Fibroblast of skin of abdomen (primary cell): ENCODE measurements at regions not wholly inside any gene's neighbourhood (a gene's known extent, or its start where the extent isn't known, plus 50 kb on each side); places are given as distances from the start of the nearest gene placed in this dataset.

ENCODE experiments used
- DNase-seq: peaks from one replicate; pipeline ENCODE4 v3.0.0-alpha.2; 2013

DNA sequence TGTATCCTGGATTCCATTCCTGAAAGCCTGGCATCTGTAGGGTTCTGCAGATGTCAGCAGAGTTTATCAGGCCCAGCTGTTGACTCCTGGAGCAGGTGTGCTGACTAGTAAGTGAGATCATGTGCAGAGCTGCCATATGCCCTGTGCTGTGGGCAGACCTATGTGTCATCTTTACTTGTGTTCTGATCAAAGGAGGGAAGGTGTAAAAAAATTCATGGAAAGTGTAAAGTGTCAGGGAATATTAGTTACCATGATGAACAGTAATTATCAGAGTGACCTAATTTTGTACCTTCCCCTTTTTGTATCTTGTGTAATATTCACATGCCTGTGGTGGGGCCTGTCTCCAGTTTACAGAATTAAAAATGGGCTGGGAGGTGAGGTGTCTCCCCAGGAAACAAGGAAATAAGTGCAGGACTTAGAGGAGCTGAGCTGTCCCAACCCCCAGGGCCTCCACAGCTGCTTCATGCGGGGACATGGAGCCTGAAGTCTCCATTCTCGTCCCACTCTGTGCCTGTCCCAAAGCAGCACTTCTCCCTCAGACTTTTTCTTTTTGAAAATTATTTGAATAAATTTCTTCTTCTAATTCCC lies 148.2 kb upstream of the GGTLC1 start:
- no peak for DNase-seq

DNA sequence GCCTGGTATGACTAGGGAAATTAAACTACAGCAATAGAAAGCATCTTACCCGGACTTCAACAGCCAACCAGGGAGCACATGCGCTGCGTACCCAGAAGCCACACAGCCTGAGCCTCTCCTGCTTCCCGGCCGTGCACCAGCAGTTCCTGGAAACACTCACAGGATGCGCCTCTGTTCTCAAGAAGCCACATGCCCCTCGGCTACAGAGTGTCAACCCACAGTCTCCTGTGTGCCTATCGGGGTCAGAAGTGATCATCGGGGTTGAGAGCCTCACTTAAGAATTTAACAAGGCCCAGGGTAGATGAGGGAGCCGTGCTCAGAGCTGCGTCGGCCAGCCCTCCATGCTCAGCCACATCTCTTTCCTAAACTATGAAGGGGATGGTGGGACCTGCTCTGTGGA lies 147.2 kb upstream of the GGTLC1 start:
- no peak for DNase-seq

DNA sequence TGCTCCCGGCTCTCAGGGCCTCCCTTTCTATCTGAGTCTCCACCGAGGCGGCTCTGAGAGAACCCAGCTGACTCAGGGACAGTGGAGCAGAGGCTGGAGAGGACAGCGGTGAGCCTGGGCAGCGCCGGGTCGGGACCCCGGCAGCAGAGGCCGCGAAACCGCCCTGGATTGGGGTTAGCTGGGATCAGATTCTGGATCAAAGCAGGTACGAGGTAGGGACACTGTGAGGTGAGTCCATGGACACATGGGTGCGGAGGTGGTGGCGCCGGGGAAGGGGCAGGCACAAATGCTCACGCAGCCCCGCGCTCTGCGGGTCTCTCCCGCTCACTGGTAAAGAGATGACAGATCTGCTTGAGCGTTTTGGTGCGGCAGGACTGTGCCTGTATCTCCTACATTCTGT lies 146.4 kb upstream of the GGTLC1 start:
- no peak for DNase-seq

DNA sequence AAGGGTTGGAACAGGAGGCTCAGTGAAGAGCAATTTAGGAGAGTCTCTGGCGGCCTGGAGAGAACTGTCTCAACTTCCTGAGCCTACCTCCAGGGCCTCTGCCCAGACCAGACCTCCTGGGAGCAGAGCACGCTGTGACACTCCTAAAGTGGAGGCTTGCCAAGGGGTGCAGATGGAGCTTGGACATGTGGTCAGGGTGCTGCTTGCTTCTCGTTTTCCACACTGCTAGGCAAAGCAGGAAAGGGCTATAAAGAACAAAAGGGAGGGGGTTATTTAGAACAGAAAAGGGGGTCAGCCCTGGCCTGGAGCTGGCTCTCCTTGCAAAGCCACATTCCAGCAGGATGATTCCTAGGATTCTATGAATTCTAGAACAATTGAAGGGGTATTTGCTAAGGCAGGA lies 145.7 kb upstream of the GGTLC1 start:
- DNase-seq, result no peak

DNA sequence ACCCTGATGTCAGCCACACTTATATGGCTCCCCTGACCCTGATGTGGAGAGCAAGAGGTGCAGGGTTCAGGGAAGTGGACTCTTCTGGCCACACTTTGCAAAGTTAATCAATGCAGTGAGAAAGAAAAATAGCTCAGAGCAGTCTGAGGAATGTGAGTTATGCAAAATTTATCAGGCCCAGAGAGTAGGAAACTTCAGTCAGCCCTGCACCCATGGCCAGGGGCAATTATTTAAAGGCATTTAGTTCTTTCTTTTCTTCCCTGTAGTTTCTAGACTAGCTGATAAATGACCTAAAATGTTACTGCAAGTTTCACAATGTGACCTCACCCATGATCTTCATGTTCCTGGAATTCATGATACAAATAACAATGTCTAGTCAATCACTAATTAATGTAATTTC lies 143.7 kb upstream of the GGTLC1 start:
- no peak for DNase-seq

DNA sequence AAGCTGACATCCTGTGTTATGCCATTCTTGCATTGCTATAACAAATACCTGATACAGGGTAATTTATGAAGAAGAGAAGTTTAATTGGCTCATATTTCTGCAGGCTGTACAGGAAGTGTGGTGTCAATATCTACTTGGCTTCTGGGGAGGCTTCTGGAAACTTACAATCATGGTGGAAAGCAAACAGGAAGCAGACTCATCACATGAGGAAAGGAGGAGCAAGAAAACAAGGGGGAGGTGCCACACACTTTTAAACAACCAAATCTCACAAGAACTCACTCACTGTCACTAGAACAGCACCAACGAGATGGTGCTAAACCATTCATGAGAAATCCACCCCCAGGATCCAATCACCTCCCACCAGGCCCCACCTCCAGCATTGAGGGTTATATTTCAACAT lies 143.1 kb upstream of the GGTLC1 start:
- no peak for DNase-seq

DNA sequence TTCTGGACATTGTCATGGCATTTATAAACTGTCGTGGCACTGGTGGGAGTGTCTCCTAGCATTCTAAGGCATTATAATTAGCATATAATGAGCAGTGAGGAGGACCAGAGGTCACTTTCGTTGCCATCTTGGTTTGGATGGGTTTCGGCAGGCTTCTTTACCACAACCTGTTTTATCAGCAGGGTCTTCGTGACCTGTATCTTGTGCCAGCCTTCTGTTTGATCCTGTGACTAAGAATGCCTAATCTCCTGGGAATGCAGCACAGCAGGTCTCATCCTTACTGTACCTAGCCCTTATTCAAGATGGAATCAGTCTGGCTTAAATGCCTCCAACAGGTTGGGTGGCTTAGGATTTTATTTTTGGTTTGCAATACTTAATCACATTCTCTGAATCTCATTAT lies 142.7 kb upstream of the GGTLC1 start:
- no peak for DNase-seq

DNA sequence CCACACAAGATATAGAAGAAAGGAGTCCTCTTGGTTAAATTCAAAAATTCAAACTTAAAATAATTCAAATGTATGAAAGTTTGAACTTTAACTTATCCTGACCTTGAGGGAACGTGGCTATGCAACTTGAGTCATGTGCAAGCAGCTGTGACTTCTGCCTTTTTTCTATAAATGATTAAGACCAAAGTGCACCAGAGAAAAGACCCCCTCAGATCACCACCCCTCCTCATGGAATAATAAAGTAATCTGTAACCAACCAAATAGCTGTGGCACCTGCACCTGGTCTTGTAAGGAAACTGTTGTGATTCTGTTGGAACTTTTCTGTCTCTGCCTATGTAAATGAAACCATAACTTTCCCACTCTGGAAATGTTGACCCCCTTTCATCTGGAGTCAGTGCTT lies 141.1 kb upstream of the GGTLC1 start:
- no peak for DNase-seq

DNA sequence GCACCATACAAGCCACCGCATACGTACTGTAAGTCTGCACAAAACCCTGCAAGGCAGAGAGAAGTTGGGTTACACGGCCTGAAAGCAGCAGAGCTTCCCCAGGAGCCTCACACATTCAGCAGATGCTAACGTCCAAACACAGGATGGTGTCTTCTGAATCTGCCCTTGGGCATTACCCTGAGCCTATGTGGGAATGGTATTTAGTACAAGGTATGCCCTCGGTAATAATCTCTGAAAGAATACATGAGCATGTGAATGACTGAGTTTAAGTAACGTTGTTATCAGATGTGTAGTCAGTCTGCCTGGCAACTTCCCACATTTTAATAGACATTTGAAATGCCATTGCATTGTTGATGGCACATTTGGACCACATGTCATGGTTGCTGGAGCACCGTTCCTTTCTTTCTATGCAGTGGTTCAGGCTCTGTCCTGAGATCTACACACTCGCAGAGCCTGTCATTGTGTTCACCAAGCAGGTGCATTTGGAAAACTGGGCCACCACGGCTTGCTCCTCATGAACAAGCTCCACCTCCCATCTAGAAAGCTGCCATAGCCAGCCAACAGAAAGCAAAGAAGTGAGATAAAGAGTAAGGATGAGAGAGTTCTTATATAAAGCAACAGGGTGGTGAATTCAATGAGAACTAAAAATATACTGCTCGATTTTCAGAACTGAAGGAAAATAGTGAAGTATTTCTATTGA lies 136.5 kb upstream of the GGTLC1 start:
- DNase-seq, result no peak

DNA sequence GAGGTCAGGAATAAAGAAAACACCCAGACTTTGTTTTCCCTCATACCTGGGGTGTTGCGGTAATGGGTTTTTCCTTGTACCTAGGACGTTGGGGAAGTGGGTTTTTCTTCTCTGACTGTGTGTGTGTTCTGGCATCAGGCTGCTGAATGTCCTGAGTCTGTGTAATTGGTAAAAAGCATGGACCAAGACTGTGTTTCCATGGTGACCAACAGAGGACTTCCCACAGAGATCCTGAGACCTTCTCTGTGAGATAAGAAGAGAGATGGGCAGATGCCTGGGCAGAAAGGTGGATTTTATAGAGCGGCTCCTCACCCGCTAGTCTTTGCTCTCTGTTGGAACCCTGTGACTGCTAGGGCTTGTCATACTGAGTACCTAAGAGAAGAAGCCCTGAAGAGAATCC lies 135.4 kb upstream of the GGTLC1 start:
- DNase-seq, result no peak

DNA sequence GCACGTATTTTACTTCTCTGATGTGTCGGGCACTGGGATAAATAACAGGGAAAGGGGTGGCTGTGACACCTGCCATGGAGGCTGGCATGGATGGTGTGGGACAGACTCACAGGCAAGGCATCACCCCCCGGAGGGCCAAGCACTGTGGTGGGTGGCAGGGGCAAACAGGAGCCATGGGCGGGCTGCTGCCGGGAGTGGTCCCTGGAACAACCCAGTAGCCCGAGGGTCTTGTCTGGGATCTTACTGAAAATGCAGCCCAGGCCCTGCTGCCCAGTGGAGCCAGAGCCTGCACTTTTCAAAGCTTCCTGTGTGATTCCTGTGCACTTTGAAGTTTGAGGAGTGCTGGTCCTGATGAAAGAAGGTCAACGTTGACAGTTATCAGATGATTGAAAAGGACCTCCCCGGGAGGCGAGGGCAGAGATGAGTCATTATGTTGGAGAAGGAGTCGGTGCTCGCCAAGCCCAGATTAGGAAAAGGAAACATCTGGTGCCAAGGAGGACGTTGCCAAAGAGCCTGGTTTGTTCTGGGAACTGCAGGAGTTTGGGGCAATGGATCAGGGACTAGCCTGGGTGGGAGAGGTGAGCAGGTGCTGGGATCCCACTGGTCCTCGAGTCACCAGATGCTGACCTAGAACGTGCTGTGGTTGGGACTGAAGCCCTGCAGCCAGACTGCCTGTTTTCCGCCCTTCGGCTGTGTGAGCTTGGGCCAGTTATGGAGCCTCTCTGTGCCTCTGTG lies 130.0 kb upstream of the GGTLC1 start:
- DNase-seq, result peak; percentile 49

DNA sequence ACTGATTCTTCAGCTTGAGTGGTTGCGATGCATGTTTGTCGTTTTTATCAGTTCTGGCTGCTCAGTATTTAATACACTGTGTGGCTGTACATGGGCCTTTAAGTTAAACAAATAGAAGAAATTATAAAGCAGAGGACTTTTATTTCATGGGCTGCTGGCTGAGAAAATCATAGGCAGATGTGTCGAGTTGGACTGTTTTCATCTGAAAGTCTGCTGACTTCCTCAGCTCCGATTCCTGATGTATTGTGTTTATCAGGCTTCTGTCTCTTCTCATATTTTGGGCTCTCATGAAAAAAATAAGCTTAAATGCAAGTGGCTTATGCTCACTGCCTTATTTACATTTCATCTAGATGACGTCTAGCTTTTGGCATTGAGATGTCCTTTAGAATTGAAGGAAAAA lies 129.5 kb upstream of the GGTLC1 start:
- DNase-seq, result no peak

DNA sequence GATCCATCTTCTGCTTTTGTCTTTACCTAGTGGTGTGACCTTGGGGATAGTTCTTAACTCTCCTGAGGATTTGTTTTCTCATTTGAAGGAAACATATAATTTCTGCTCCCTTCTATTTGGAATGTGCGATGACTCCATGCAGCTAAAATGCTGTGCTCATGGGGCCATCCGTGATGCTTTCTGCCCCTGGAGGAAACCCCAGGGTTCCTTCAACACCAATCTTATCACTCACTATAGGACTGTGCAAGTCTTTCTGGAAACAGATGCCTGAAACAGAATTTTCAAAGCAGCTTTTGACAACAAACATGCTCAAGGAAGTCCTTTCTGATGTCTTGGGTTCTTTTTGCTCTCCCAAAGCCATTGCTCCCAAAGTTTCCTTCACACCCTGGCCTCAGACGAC lies 128.8 kb upstream of the GGTLC1 start:
- DNase-seq, result peak; percentile 42

DNA sequence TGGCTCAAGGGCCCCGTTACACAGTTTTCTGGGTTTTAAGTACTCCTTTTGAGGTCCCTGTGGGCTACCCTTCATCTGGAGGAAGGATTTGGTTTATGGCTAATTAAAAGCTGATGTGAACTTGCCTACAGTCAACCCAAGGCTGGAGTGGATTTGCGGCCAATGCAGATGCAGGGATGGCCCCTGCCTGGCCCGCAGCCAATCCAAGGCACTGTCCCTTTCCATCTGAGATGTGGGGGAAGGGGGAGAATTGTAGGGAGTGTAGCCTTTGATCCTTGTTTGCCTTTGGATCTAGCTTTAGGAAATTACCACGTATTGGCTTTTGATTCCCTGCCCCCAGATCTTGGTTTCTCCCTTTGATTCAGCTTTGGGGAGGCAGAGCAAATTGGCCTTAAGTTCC lies 128.0 kb upstream of the GGTLC1 start:
- DNase-seq, result no peak

DNA sequence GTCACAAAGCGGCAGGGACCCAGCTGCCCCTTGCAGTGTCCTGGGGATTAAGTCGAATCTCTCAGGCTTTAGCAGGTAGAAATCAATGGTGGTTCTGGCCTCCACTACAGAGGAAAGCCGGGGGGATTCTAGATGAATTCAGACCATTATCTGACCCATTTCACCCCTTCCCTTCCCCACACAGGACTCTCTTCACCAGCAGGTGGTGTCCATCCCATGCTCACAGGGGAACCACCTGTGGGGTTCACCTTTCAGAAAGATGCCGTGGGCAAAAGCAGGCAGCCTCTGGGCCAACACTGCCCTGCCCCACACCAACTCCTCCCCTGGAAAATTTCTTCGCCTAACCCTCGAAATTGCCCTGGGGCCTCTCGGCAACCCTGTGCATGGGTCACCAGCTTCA lies 123.8 kb upstream of the GGTLC1 start:
- no peak for DNase-seq

DNA sequence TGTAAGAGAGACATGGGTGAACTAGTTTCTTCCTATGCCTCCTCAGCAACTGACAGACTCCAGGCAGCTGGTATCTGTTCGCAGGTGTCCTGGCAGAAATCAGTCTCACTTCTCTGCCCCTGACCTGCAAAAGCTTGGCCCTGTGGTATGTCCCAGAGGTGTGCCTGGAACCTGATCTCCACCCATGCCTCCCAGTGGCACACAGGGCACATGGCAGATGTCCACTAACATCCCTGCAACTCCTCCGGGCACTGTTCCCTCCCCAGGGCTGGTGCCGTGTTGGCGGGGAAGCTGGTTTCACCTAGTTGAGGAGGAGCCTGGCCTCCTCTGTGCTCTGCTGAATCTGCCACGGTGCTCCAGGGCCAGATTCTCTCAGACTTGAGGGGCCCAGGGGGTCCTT lies 123.3 kb upstream of the GGTLC1 start:
- no peak for DNase-seq

DNA sequence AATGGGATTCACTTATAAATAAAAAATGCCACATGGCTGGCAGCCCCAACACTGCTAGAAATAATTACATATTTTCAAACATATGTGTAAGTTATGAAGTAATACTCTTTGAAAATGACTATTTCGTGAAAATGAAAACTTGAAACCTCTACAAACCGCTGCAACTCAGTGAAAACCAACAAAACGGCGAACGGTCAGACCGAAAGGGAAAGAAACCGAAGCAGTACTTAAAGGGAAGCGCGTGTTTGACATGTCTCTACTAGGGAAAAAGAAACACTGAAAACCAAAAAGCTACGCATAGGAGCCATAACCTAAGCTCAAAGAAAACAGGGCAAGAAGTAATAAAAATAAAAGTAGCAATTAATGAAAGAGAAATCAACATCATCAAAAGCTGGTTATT lies 121.0 kb upstream of the GGTLC1 start:
- DNase-seq, result no peak

DNA sequence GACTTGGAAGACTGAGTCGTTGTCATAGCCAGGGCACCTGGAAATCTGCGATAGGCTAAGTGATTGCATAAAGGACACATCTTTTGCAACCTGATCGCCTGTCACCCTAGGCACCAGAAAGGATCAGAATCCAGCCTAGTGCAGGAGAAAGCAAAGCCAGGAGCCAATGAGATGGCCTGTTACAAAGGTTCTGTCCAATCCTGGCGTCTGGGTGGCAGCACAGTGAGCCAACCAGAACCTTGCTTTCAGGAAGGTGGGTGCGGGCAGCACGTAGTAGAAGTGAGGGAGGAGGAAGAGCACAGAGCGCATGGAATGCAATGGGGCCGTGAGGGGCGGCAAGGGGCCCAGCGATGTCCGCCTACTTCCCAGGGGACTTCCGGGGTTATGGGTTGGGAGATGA lies 120.4 kb upstream of the GGTLC1 start:
- DNase-seq, result no peak

DNA sequence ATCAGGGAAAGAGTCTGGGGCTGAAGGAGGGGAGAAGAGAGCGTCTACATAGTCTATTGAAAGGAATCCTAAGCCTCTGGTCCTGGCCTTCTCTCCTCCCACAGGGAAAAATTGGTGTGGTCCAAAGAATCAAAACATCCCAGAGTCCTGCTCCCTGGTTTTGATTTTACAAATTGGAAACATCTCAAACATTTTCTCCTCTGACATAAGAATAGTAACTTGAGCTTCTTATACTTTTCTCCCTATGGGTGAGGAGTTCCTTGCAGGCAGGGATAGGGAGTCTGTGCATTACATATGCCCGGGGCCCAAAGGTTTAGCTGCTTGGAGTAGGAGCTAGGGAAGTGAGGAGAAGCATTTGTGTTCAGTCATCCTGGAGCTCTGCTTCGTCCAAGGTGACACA lies 120.0 kb upstream of the GGTLC1 start:
- DNase-seq, result no peak

DNA sequence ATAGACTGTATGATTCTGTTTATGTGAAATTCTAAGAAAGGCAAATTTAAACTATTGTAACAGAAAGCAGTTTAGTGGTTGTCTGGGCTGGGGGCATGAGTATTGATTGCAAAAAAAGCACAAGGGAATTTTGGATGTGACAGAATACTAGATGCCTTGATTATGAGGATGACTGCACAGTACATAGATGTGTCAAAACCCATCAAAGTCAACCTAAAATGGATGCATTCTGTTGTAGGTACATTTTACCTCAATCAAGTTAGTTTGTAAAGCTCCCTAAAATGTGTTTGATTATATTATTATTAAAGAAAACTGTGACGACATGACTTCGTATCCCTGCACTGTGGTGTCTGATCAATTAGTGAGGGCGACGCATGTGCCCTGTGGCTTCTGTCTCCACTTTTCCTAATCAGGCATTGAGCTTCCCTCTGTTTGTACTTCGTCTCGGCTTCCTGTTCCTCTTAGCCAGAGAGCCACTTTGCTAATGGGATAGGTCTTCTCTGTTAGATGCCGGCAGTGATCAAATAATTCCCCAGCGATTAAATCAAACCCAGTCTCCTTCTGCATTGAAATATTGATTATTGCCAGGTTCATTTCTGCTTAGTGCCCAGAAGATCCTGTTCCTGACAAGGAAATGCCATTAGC lies 118.3 kb upstream of the GGTLC1 start:
- DNase-seq, result no peak

DNA sequence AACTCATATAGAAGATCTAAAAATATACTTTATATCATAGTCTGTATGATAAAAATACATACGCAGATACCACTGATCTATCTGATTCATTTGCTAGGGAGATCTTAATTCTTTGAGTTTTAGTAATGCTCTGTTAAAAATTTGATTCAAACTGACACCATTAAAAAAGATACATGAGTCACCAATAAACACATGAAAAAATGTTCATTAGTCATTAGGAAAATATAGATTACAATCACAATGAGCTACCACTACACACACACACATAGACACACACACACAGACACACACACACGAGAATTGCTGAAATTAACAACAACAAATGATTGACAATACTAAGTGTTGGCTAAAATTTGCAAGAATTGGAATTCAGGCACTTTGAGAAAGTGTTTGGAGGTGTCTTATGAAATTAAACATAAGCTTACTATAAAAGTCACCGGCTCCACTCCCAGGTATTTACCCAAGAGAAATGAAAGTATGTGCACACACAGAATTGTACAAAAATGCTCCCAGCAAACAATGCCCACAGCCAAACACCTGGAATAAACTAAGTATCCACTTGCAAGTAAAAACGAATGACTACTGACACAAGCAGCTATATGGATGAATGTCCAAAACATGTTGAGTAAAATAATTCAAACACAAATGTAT lies 117.7 kb upstream of the GGTLC1 start:
- DNase-seq, result peak; percentile 25

DNA sequence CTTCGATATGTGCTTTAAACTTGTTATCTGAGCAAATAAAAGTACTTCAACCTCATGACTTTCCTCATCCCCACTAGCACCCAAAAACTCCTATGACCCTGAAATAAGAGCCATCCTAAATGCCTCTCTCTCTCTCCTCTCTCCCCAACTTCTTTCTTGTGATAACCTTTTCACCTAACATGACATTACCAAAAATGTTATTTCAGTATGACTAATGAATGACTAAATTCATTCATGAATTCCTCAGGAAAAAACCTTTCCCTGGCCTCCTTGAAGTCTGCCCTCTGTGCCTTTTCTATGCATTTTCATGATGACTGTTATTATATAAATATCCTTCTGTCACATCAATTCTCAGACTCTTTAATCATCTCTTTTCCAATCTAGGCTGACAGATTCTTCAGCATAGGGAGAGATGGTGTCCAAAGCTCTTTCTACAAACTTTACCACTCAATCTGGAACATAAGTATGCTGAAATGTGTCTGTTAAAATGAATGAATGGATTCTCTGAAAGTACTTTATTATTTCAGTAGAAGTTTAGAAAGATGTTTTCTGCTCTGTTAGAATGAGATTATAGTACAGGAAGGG lies 114.3 kb upstream of the GGTLC1 start:
- peak; percentile 35 for DNase-seq

DNA sequence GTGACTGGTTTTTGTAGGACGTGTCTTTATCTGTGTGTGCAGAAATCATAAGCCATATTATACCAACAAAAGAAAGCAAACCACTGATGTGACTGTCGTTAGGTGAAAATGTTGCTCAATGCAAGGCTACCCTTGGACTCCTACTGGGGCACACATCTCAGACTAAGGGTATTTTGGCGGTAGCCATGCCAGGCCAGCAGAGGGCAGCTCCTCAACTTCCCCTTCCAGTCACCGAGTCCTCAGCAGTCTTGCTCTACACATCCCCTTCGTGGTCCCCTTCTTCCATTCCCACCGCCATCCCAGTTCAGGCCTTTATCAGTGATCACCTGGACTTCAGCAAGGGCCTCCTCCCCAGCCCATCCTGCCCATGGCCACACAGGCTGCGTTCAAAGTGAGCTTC lies 113.7 kb upstream of the GGTLC1 start:
- no peak for DNase-seq
